IPS-18c (cell line): ENCODE measurements at regions not wholly inside any gene's neighbourhood (a gene's known extent, or its start where the extent isn't known, plus 50 kb on each side); places are given as distances from the start of the nearest gene placed in this dataset.

Experiments
- H3K4me3 ChIP-seq: 2 replicates; pipeline ENCODE4 v1.7.0; 2013; ENCODE audit warnings: low read depth, mild to moderate bottlenecking, low read length, moderate library complexity; ENCODE audit not compliant: insufficient read depth
- H3K9me3 ChIP-seq: one replicate; pipeline ENCODE4 v1.6.1; 2013; ENCODE audit warnings: mild to moderate bottlenecking, low read length, moderate library complexity; ENCODE audit not compliant: control insufficient read depth, insufficient read depth

GRCh38 chr6:98498144-98498775, 336.1 kb upstream of the POU3F2 start:
- no peak overlapping the region for H3K4me3 ChIP-seq

GRCh38 chr6:98498866-98499265, 335.5 kb upstream of the POU3F2 start:
- H3K4me3 ChIP-seq: no peak overlapping the region
- H3K9me3 ChIP-seq: no peaks in the 10 kb centered on the region

More at GRCh38 chr6:98498144-98498775, 336.1 kb upstream of the POU3F2 start:
- H3K9me3 ChIP-seq: no peaks in the 10 kb centered on the region

- Histone ChIP-seq H3K9me3 (no peaks in the 10 kb centered on the region), H3K4me3 (no peak overlapping the region)
These were observed 320.2 kb upstream of the POU3F2 start for GRCh38 chr6:98514073-98514720.

GRCh38 chr6:98514796-98515195, 319.6 kb upstream of the POU3F2 start:
- Histone ChIP-seq H3K9me3 (no peaks in the 10 kb centered on the region), H3K4me3 (no peak overlapping the region)

- no peaks in the 10 kb centered on the region for H3K9me3 ChIP-seq
- no peak overlapping the region for H3K4me3 ChIP-seq
These were observed 318.2 kb upstream of the POU3F2 start for GRCh38 chr6:98516206-98516605.

- H3K9me3 ChIP-seq: no peaks in the 10 kb centered on the region
- no peak overlapping the region for H3K4me3 ChIP-seq
These were observed 317.5 kb upstream of the POU3F2 start for GRCh38 chr6:98516866-98517265.

GRCh38 chr6:98525860-98526259, 308.5 kb upstream of the POU3F2 start:
- Histone ChIP-seq H3K9me3 (no peaks in the 10 kb centered on the region), H3K4me3 (no peak overlapping the region)

GRCh38 chr6:98526465-98526864, 307.9 kb upstream of the POU3F2 start:
- Histone ChIP-seq H3K9me3 (no peaks in the 10 kb centered on the region), H3K4me3 (no peak overlapping the region)

- Histone ChIP-seq H3K4me3 (no peak overlapping the region), H3K9me3 (no peaks in the 10 kb centered on the region)
These were observed 305.0 kb upstream of the POU3F2 start for GRCh38 chr6:98529364-98529763.

GRCh38 chr6:98530732-98531131, 303.6 kb upstream of the POU3F2 start:
- Histone ChIP-seq H3K4me3 (no peak overlapping the region), H3K9me3 (no peaks in the 10 kb centered on the region)

GRCh38 chr6:98532004-98532403, 302.4 kb upstream of the POU3F2 start:
- Histone ChIP-seq H3K9me3 (no peaks in the 10 kb centered on the region), H3K4me3 (no peak overlapping the region)

GRCh38 chr6:98539741-98540140, 294.6 kb upstream of the POU3F2 start:
- no peak overlapping the region for H3K4me3 ChIP-seq
- H3K9me3 ChIP-seq: no peaks in the 10 kb centered on the region

GRCh38 chr6:98546376-98546775, 288.0 kb upstream of the POU3F2 start:
- H3K9me3 ChIP-seq: no peaks in the 10 kb centered on the region
- no peak overlapping the region for H3K4me3 ChIP-seq

GRCh38 chr6:98547151-98547550, 287.2 kb upstream of the POU3F2 start:
- Histone ChIP-seq H3K9me3 (no peaks in the 10 kb centered on the region), H3K4me3 (no peak overlapping the region)

- H3K9me3 ChIP-seq: no peaks in the 10 kb centered on the region
- no peak overlapping the region for H3K4me3 ChIP-seq
These were observed 286.7 kb upstream of the POU3F2 start for GRCh38 chr6:98547634-98548033.

GRCh38 chr6:98548301-98548700, 286.1 kb upstream of the POU3F2 start:
- no peak overlapping the region for H3K4me3 ChIP-seq
- H3K9me3 ChIP-seq: no peaks in the 10 kb centered on the region

- H3K4me3 ChIP-seq: no peak overlapping the region
- H3K9me3 ChIP-seq: no peaks in the 10 kb centered on the region
These were observed 274.0 kb upstream of the POU3F2 start for GRCh38 chr6:98560418-98560817.

GRCh38 chr6:98560841-98561240, 273.5 kb upstream of the POU3F2 start:
- no peak overlapping the region for H3K4me3 ChIP-seq
- no peaks in the 10 kb centered on the region for H3K9me3 ChIP-seq

- Histone ChIP-seq H3K9me3 (no peaks in the 10 kb centered on the region), H3K4me3 (no peak overlapping the region)
These were observed 268.2 kb upstream of the POU3F2 start for GRCh38 chr6:98566126-98566525.
